Adipose tissue (tissue), 3 donors: ENCODE measurements at regions not wholly inside any gene's neighbourhood (a gene's known extent, or its start where the extent isn't known, plus 50 kb on each side); places are given as distances from the start of the nearest gene placed in this dataset.

Experiments
- H3K27ac ChIP-seq: one replicate; pipeline ENCODE4 v1.5.1; 2013; ENCODE audit warnings: low read depth, low read length
- WGBS, 3 donors: extraction: QIAGEN DNeasy Blood & Tissue Kit; methylation state at CpG; one replicate each; pipeline ENCODE4 v1.1.7; 2013; 5-methylcytosine and 5-hydroxymethylcytosine counted together
- donor health status: healthy with polysubstance abuse.
- donor health status: Bipolar disorder and iron deficiency.
- donor health status: healthy.

DNA sequence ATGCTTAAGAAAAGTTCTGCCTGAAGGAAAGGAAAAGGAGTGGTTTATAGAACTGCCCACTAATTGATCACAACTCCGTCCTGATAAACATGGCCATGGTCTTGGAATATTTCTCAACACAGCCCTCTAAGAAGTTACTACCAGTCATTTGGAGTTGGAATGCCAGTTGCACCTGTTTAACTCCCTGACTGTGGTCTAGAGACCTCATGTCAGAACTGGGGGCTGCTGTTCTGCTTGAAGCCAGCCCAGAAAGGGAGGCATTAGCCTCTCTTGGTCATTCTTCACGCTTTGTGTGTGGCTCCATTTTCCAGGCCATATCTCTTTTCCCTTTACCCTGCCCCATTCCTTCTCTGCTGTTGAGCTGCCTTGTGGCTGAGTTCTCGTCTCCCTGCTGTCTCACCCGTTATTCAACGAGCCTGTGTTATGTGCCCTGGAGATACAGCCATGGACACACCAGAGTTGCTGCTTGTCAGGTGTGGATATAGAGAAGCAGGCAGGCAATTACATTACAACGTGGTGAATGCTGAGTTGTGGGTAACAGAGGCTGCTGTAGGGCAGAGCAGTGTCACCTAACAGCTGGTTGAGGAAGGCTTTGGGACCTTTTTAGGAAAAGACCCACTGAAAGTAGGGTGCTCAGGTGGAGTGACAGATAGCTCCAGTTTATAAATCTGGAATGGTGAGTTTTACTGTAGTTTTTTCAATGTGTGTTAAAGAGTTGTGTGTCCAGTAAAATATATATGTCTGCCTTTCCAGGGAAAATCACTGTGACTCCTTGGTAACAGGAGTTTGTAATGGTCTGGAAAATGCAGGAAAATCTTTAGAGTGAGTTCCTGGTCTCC lies 137.0 kb upstream of the IPO9 start:
- WGBS, 3 donors = 78 to 92% (median 89%) methylated on average over 6 of the region's 6 CpGs
- H3K27ac ChIP-seq = no peak overlapping the region

GRCh38 chr1:201692555-201693394 lies 136.2 kb upstream of the IPO9 start:
- H3K27ac ChIP-seq = no peak overlapping the region
- 88 to 97% (median 92%) methylated on average over 3 of the region's 3 CpGs for WGBS, 3 donors

DNA sequence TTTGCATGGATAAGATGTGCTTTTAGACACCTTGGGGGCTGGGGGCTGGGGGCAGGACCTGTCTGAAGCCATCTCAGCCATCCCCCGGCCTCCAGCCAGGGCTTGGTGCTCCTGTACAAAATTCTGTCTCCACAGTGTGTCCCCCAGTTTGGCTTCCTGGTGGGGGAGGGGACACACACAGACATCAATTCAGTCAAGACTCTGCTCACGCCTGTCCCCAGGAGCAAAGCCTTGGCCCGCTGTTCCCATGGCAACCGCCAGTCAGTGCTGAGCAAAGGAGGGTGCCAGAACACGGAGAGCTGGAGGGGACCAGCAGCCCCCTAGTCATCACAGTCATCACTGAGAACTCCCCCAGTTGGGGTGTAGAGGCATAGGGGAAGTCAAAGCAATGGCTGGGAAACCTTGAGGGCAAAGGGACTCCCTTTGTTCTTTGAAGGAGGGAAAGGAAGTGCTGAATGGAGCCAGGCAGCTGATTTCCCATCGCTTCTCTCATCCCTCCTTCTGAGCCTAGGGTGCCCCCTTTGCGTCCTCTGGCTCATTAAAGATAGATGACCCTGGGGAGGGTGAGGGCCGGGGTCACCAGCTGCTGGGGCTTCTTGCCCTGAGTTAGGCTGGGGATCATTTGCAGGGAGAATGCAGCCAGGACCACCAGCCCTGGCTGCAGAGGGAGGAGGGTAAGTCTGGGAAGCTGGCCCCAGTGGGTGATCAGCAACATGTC lies 134.9 kb upstream of the IPO9 start:
- H3K27ac ChIP-seq = no peak overlapping the region
- 82 to 90% (median 85%) methylated on average over 8 of the region's 8 CpGs for WGBS, 3 donors

- no peak overlapping the region for H3K27ac ChIP-seq
- 76 to 92% (median 89%) methylated on average over 12 of the region's 12 CpGs for WGBS, 3 donors
These were observed 134.2 kb upstream of the IPO9 start for GRCh38 chr1:201694608-201695335.

DNA sequence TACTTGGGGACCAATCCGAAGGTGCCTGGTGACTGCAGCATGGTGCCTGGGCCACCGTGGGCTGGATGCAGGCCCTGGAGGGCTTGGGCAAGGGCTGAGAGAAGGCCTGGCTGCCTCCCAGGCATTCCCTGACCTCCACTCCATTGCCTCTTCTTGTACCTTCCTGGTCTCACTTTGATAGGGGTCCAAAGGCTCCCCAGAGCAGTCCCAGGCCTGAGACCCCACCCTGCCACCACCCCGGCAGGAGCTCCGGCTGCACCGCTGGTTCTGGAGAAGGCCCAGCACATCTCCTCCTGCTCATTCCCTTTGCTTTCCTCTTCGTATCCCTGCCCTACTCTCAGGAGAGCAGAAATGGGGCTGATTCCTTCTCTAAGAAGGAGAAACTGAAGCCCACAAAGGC lies 133.3 kb upstream of the IPO9 start:
- H3K27ac ChIP-seq = no peak overlapping the region
- WGBS, 3 donors = 72 to 86% (median 75%) methylated on average over 6 of the region's 6 CpGs

- 36 to 72% (median 44%) methylated on average over 13 of the region's 13 CpGs for WGBS, 3 donors
- H3K27ac ChIP-seq = no peak overlapping the region
These were observed 132.7 kb upstream of the IPO9 start for GRCh38 chr1:201696217-201696761.

DNA sequence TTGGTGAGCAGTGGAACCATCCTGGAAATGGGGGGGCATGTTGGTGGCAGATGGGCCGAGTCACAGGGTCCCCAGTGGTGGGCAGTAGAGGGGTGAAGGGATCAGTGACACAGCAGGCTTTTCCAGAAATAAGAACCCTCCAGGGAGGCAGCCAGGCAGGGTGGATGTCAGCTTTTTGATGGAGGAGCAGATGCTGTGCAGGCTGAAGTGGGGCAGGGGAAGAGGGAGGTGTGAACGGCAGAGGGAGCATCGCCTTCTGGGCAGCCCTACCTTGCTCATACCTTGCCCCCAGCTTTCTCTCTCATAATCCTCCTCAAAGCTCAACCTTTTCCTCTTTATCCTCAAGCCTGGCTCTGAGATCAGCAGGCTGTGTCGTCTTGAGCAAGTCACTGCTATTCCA lies 131.8 kb upstream of the IPO9 start:
- WGBS, 3 donors = 80 to 95% (median 85%) methylated on average over 4 of the region's 4 CpGs
- no peak overlapping the region for H3K27ac ChIP-seq

GRCh38 chr1:201701831-201702230 lies 127.1 kb upstream of the IPO9 start:
- 89 to 93% (median 92%) methylated on average over 2 of the region's 2 CpGs for WGBS, 3 donors
- H3K27ac ChIP-seq = no peak overlapping the region

DNA sequence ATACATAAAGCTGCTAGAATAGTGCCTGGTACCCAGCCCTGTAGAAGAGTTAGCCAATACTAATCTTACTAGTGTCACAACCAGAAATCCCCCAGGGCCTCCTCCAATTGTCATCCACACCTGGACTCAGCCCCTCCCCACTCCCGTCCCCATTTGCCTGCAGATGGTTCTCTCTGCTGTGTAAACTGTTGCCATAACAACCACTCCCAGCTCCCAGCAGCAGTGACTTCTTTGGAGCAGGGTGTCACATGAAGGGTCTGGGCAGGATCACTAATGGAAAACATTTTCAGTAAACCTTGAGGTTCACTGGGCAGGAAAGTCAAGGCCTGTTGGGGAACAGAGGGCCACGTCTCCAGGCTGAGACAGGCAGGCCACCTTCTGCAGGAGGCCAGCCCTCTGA lies 126.0 kb upstream of the IPO9 start:
- 48 to 70% (median 56%) methylated on average over 2 of the region's 2 CpGs for WGBS, 3 donors
- no peak overlapping the region for H3K27ac ChIP-seq

DNA sequence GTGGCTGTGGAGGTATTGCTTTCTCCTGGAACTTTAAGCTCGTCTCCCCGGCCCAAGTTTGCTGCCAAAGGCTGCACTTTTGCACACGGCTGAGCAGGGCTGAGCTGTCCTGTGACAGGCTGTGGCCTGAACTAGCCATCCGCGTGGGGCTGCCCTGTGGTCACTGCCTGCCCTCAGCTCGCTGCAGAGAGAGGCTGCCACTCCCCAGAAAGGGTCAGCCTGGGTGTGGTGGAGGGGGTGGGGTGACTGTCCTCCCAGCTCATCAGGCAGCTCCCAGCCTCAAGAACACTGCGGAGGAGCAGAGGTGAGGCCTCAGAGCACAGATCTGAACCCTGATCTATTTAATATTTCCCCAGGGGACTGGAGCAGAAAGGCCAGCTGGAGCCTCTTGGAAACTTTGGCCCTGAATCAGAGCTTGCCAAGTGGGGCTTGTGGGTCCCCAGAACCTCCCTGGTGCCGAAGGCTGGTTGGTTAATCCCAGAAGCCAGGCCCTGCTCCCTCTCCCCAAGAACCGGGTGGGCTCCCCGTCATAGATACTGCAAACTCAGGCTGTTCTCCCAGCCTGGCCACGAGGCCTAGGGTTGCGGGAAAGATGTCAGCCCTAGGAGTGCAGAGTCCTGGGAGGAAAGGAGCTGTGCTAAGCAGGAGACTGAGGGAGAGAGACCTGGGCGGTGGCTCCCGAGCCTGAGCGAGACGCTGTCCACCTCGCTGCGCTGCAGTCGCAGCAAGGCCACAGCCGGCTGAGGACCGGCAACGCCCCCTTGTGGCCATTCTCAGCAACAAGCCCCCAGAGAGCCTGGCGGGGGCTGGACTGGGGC lies 125.1 kb upstream of the IPO9 start:
- WGBS, 3 donors = 18 to 26% (median 26%) methylated on average over 23 of the region's 23 CpGs
- peak overlapping the region; percentile 25 for H3K27ac ChIP-seq

GRCh38 chr1:201704439-201704792 lies 124.5 kb upstream of the IPO9 start:
- WGBS, 3 donors = 51 to 55% (median 54%) methylated on average over 2 of the region's 2 CpGs
- H3K27ac ChIP-seq = no peak overlapping the region

GRCh38 chr1:201705389-201705788 lies 123.6 kb upstream of the IPO9 start:
- H3K27ac ChIP-seq = no peak overlapping the region
- 81 to 92% (median 88%) methylated on average over 9 of the region's 9 CpGs for WGBS, 3 donors

DNA sequence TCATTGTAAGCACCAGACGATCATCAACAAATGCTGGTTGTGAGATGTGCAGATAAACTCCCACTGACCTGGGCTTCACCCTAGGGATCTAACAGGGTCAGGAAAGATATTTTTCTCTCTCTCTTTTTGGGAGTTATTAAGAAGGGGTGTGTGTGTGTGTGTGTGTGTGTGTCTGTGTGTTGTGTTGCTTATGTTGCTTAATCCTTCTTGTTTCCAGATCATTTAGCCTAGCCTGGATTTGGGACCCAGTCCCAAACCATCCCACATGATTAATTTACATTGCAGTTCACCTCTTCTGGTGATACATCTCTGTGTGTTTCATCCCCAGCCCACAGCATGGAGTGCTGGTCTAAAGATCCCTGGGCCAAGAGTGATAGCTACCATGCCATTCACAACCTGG lies 122.8 kb upstream of the IPO9 start:
- no peak overlapping the region for H3K27ac ChIP-seq
- 59 to 75% (median 63%) methylated on average over 1 of the region's 1 CpG for WGBS, 3 donors

GRCh38 chr1:201707027-201707426 lies 121.9 kb upstream of the IPO9 start:
- 83 to 93% (median 90%) methylated on average over 7 of the region's 7 CpGs for WGBS, 3 donors
- no peak overlapping the region for H3K27ac ChIP-seq

DNA sequence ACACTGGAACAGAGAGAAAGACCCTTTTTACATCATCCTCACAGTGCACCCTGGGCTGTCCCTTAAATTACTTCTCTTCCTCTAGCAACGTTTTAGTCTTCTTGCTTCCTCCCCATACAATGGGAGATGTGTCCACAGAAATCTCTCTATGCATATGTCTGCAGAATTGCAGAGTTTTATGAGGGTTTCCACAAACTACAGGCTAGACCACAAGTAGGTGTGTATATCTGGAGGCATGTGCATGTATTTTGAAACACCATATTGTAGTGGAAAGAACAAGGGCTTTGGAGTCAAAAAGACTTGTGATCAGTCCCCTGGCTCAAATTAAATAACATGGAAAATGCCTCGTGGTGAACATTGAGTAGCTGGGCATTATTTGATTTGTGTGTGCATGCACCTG lies 121.3 kb upstream of the IPO9 start:
- WGBS, 3 donors = 32 to 46% (median 34%) methylated on average over 2 of the region's 2 CpGs
- no peak overlapping the region for H3K27ac ChIP-seq

DNA sequence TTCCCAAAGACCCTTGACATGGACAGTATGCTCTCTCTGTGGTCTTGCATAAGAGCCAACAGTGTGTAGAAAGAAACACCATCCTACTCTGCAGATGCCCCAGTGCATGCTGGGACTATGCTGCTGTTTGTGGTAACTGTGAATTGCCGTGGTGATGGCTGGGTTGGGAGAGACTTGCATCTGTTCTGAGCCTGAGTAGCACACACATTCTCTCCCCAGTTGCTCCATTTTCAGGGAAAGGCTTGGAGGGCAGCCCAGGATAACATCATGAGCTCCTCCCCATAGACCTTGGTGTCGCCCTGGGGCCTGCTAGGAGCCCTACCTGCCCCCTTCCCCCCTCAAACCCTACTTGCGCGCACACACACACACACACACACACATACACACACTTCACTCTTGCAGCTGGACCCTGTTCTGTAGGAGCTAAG lies 120.9 kb upstream of the IPO9 start:
- 61 to 68% (median 61%) methylated on average over 4 of the region's 4 CpGs for WGBS, 3 donors
- no peak overlapping the region for H3K27ac ChIP-seq

- WGBS, 3 donors = 92 to 96% (median 93%) methylated on average over 5 of the region's 5 CpGs
These were observed 120.3 kb upstream of the IPO9 start for GRCh38 chr1:201708691-201709090.

More at GRCh38 chr1:201708691-201709090, 120.3 kb upstream of the IPO9 start:
- H3K27ac ChIP-seq = no peak overlapping the region
